HG03442 (cell line): ENCODE measurements at regions not wholly inside any gene's neighbourhood (a gene's known extent, or its start where the extent isn't known, plus 50 kb on each side); places are given as distances from the start of the nearest gene placed in this dataset.

ENCODE experiments used
- ATAC-seq: cut with Tn5 transposase; IDR thresholded peaks from one replicate; pipeline ENCODE4 v1.9.1; 2021; ENCODE audit warnings: mild to moderate bottlenecking, moderate library complexity; ENCODE audit not compliant: unreplicated experiment

DNA sequence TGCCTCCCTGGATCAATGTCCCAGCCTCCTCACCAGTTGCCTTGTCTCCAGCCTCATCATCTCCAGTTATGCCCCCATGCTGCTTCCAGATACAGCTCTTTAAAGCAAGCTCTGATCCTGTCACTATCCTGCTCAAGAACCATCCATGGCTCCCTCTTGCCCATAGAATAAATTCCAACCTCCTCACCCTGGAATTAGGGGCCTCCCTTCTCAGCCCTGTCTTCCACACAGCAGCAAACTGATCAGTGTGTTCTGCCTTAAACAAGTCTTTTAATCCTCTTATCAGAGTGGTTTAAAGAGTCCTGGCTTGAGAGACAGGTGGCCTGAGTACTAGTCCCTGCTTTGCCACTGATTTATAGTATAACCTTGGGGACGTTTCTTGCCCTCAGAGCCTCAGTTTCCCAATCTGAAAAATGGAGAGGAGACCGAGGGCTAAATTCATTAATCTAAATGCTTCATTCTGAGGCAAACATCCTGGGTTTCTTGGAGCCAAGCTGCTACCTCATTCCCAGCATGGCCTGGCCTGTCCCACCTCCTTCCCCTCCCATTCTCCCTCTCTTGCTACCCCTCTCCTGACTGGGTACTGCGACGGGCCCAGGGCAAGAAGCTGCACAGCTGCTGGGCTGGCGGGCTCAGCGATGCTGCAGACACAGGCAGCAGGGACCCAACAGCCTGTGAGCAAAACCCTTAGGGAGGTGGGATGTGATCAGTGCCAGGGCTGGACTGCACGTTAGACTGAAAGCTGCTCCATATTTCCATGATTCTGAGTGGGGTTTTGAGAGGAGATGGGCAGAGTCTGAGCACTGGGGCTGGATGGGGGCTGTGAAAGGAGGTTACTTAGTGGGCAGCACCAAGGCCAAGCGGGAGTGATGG, 221.4 kb downstream of the PTPRU start:
- no peak for ATAC-seq

DNA sequence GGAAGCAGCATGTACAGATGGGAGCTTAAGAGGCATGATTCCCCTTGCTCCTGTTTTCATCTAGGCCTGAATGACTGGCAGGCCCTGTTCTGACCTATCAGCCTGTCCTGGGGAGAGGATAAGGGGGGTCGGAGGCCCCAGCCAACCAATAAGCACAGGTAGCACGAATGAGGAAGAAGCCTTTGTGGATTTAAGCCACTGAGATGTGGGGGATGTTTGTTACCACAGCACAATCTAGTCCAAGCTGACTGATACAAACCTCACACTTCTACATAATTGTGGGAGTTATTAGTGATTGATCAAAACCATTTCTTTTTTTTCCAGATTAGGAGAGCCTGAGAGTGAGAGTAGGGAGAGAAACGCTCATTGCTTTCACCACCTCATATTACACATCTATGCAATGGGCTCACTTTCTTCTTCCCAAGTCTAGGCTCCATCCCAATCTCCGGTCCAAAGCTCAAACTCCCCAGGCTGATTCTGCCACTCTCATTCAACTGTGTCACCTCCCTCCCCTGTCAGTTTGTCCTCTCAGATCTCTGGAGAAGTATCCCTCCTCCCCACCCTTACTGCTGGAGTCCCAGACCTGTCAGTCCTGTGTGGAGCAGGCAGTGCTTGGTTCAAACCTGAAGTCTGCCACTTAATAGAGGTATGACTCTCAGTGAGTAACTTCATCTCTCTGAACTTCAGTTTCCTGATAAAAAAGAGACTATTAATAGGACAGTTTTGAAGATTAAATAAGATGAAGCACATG, 220.5 kb downstream of the PTPRU start:
- ATAC-seq: no peak

DNA sequence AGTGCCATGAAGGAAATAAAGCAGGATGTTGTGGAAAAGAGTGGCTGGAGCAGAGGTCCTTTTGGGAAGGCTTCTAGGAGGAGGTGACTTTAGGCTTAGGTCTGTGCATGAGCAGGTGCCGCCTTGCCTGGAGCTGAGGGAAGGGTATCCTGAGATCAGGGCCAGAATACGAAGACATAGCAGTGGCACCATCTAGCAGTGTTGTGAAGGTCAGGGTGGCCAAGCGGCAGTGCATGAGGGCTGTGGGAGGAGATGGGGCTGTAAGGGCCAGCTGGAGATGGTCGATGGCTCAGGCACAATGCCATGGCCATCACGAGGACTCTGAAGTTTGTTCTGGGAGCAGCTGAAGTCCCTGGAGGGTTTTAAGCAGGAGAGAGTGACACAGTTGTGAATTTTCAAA, 219.5 kb downstream of the PTPRU start:
- ATAC-seq: no peak

DNA sequence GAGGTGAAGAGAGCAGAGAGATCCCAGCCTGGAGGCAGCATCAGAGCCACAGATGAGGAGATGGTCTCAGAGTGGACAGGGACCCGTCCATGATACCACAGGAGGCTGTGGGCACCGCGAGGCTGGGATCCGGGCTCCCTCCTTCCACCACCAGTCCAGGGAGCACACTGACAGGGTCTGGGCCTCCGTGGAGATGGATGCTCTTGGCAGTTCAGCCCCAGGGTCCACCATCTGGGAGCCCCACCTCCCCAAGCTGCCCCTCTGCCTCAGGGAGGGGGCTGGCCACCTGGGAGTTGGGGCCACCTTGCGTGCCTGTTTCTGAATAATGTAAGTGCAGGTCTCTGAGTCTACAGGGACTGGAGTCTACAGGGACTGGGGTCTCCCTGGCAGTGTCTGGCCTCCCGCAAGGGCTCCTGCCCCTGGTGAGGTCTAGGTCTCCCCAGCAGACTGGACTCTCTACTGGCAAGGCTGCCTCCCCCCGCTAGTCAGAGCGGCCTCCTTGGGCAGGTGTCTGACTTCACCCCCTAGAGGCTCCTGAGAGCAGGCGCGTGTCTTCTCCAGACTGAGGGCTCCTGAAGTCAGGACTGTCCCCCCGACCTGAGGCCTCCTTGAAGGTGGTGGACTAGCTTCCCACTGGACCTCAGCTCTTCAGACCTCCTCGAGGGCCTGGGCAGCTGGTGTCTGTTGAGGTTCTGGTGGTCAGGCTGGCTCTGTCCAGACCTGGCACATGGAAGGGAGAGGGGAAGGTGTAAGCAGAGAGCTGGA, 218.5 kb downstream of the PTPRU start:
- no peak for ATAC-seq

DNA sequence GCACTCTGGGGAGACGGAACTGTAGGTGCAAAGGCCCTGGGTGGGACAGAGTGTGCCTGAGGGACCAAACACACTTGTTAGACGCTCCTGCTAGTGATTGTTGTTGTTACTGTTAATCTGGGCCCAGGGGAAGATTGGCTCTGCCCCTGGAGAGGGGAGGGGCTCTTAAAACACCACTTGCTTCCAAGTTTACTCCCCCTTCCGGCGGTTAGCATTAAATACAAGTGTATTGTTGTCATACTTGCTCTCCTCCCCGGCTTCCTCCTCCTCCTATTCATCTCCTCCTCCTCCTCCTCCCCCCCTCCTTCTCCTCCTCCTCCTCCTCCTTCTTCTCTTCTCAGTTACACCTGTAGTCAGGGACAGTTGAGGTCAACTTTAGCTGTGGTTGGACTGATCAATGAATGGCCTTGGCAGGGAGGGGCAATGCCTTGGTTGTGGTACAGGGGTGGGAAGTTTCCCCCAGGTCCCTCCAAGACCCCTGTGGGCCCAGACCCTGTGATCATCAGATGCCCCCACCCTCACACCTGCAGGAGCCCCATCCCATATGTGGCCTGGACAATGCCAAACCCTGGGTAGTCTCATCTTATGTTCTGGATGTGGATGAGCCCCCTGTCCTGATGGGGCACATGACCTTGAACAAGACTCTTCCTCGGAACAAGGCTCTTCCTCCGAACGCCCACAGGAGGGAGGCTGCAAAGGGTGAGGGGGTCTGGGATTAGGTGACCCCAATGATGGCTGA, 217.3 kb downstream of the PTPRU start:
- ATAC-seq: no peak

DNA sequence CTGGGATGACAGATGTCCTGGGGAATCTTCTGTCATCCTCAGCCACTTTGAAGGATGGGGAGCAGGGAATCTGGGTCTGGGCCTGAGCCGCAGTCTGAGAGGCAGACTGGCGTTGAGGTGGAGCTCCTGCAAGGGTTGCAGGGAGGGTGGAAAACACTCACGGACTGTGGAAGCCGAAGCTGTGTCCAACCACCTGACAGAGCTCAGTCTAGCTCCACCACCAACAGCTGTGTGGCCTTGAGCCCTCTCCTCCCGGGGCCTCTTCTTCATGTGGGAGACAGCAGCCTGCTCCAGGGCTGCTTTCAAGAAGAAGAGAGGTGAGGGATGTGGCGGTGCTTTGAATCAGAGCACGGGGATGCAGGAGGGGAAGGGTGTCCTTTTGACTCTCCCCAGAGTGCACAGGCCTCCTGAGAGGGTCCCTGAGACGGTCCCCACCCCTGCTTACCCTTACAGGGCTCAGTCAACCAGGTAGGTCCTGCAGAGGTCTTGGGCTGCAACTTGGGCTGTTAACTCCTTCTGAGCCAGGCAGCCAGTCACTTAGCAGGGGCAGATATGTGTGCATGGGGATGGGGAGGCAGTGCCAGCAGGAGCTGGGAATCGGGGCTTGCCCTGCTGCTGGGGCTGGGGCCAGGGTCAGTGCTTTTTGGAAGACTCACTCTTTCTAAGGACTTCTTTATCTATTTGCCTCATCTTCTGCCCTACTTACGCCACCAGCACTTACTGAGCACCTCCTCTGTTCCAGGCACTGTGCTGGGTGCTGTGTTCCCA, 216.3 kb downstream of the PTPRU start:
- ATAC-seq: no peak

DNA sequence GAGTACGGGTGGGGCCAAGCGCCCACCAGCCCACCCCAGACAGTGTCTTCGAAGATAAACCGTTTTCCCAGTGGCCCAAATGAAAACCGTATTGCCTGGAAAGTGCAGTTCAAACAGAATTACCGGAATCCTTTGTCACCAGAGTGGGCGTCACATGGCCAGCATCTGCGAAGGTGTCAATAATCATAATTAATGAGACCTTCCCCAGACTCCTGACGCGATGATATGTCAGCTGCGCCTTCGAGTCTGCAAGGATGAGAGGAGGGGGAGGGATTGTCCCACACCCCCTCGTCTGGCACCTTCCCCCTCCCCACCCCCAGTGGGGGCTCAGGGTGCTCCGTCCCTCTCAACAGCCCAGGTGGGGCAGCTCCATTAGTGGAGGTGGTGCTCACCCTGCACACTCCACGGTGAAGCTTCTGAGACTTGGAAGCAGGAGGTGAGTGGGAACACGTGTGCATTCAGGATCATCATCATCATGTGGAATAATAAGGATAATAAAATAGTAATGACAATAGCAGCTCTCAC, 215.1 kb downstream of the PTPRU start:
- ATAC-seq: no peak

DNA sequence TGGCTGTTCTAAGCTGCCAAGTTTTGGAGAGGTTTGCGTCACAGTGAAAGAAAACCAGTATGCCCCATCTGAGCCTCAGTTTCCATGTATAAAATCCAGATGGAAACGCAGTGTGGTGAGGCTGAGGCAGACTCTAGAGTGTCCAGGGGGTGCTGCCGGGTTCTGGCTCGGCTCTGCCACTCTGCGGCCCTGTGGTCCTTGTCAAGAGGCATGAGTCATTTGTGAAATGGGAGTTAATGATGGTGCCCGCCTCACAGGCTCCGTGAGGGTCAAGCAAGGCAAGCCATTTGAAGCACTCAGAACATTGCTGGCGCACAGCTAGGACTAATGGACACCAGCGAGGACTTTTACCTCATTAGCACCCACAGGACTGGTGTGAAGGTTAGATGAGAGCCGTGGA, 214.3 kb downstream of the PTPRU start:
- no peak for ATAC-seq

DNA sequence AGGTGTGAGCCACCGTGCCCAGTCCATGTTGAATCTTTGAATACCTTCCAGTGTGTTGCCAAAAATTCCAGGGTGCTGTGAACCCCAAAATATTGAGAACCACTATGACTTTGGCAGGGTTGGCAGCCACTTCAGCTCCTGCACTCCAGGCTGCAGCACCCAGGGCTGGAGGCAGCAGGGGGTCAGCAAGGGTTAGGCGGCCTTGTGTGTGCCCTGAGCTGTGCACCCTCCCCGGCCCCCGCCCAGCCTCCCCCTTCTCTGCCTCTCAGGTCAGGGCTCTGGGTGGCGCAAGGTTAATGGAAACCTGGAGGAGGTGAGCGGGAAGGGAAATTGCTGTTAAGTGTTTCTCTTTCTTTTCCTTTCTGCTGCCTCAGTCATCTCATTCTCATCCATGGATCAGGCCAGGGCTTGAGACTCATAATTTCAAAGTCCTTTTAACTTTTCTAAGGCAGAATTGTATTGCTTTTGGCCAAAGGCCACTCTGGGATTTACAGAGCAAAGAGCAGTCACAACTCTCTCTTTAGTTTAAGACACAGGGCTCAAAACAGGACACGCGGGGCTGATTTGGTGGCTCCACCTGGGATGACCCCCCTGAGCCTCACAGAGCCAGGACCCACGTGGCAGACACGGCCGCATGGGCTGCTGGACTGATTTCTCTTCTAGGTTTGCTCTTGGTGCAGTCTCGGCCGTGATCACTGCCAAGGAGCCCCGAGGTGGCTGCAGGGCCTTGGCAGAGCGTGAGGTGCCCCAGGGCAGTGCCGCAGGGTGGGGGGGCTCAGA, 212.3 kb downstream of the PTPRU start:
- no peak for ATAC-seq

DNA sequence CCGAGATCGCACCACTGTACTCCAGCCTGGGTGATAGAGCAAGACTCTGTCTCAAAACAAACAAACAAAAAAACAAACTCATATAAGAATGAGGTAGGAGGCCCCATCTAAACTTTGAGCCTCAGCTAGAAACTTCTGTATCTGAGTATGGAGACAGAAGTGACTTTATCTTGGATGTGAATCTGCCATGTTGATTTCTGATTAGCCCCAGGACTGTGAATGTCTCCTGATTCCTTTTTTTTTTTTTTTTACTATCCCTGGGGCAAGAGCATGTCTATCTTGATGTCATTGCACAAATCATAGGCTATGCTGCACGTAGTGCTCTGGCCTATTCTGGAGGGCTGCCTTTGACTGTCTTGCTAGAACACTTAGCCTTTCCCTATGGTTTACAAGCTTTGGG, 211.0 kb downstream of the PTPRU start:
- no peak for ATAC-seq

DNA sequence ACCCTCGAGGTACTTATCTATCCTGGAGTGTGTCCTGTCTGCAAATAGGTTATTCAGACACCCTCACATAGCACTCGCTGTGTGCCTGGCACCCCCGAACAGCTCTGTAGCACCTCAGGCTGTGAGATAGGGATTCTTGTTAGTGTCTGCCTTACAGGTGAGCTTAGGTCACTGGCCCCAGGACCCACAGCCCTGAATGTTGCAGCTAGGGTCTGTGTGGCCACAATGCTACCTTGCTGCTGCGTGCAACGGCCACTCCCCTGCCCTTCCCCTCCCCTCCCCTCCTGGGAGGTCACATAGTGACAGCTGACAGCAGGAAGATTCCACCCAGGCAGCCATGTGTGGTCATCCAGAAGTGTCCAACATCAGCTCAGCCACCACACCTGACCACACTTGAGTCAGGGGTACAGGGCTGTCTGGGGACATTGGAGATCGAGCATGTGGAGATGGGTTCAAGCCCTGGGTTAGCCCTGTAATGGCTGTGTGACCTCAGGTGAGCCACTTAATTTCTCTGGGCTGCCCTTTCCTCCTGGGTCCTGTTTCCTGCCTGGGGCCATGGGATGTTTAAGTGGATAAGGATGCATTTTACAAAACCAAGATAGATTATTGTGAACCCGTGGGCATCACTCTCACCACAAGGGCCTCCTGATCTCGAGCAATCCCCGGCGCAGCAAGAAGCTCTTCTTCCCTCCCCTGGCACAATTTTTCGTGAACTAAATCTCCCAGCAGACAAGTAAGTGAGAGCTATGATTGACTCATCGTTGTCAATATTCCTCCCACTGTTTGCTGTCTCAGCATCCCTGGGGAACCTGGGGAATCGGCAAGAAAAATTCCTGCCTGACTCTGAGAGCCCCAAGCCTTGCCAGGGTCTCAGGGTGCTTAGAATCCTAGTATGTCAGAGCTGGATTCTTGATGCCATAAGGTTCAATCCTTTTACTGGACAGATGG, 208.7 kb downstream of the PTPRU start:
- no peak for ATAC-seq

DNA sequence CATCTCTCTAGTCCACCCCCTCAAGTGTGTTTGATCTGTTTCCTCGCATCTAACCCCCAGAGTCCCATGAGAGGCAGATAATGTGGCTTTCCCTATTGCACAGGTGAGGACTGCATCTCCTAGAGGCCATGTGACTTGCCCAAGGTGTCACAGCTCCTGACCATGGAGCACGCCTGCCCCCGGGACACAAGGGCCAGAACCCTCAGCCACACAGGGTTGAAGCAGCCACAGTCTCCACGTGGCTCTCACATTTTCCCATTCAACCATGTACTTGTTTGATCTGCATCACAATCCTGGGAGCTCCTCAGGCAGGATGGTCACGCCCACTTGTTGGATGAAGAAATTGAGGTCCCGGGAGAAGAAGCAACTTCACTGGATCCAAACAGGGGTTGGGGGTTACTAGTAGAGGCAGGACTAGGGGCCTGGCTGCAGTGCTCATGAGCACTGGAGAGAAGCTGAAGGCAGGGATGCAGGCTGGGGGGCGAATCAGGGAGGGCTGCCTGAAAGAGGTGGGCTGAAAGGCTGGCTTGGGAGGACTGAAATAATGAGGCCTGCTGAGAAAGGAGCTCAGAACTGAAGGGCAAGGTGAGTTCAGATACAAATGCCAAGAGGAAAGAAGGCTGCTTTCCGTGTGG, 207.9 kb downstream of the PTPRU start:
- no peak for ATAC-seq

DNA sequence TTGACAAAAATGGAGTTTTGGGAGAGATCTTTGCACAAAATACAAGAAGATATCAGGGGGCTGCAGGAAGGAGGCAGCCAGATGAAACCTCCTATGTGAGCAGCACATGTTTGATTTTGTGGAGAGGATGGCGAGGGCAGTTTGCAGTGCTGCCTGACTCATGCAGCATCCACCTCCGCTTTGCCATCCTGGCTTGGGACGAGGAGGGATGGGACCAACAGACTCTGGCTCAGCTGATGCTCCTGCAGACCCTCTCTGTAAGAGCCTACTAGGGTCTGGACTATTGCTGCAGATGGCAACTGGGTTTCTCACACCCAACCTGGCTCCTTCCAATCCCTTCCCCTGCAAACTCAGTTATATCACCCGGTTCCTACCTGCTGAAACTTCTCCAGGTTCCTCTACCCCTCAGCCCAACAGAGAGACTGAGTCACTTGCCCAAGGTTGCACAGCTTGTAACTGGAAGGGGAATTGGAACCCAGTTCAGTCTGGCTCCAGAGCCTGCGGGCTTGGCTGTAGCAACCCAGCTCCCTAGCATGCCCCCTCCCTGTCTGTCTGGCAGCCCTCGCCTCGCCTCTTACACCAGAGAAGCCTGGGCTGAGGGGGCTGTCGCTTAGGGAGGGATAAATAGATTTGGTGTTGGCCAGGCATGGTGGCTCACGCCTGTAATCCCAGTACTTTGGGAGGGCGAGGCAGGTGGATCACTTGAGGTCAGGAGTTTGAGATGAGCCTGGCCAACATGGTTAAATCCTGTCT, 205.8 kb downstream of the PTPRU start:
- ATAC-seq: no peak

DNA sequence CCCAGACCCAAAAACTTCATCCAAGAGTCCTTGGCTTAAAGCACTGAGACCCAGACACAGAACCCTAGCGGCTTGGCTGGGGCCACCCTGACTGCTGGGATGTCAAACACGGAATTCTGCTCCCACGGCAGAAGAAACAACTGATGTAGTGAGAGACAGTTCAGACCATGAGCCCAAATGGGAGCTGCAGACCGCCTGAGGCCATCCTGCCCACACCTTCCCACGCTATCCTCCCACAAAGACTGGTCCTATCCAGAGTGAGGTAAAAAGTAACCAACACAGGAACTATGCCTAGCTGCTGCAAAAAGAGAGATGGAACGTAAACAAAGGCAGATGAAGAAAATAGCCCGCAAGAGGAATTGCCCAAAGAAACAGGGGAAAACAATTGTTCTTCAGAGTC, 203.3 kb downstream of the PTPRU start:
- ATAC-seq: no peak

DNA sequence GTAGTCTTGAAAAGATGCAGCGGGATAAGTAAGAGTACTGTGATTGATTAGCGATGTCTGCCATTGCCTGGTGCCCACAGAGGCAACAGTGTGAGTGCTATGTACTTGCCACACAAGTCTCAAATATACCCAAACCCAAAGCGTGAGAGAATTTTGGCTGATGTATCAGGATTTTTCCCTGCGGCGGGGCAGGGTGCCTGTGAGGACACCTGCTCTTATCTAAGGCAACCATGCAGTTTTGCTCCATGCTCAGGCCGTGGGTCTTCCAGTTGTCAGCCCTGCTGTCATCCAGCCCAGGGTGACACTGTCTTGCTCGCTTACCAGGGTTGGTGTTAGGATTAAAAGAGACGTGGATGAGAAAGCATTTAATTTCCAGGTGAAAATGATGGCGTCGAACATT, 202.7 kb downstream of the PTPRU start:
- ATAC-seq: no peak

DNA sequence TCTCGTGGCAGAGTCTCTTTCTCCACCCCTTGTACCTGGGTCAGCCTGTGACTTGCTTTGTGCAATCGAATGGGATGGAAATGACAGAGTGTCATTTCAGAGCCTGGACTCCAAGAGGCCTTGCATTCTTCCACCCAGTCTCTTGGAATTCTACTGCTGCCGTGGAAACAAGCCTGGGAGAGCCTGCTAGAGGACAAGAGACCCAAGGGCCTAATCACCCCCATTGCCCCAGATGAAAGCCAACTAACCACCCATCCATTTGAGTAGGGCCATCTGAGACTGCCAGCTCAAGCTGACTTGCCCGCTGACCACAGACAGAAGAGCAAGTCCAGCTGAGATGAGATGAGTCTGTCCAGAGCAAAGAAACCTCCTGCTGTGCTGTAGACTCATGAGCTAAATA, 201.6 kb downstream of the PTPRU start:
- ATAC-seq: no peak
